ENCODE measurements at regions not wholly inside any gene's neighbourhood (a gene's known extent, or its start where the extent isn't known, plus 50 kb on each side); places are given as distances from the start of the nearest gene placed in this dataset.
"Not testable (repeated sequence)": the region's sequence is repeated elsewhere in the genome, so short reads cannot be mapped to it uniquely, and the experiment has no call there.

DNA sequence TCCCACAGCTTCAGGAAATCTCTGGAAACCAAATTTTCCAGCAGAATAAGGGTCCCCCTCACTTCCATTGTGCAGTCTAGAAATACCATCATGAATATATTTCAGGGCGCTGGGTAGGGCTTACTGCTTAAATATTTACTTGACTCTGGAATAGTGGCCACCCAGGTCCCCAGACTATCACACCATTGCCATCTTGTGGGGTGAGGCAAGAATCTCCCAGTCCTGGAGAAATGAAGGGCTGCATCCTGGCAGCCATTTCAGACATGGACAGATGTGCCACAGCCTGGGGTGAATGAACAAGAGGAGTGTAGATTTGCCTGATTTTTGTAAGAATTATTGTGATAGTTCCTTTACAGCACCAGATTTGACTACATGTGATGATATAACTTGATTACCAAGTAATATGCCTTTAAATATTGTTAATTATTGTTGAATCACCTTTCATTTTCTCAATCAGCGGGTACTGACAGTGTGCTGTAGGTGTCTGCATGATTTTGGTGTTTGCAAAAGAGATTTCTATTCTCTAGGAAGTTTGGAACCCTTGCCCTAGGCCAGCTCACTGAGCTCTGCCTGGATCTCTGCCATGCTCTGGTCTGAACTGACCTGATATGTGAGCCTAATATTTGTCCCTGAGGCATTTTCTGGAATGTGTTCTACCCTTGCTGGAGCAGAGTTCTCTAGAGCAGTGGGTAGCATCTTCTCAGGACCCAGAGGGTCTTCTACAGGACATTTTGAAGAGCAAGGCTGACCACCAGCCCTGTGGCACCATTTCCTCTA, 183.4 kb downstream of the KIT start:
- H3K36me3 Mint-ChIP-seq: no peaks in the 10 kb centered on the region
- H3K27me3 Mint-ChIP-seq: no peaks in the 10 kb centered on the region
- H3K4me3 Mint-ChIP-seq: no peak overlapping the region
- ATAC-seq (ENCODE audit: low read depth): no peak
- no peak overlapping the region for H3K27ac Mint-ChIP-seq
- H3K9me3 Mint-ChIP-seq: no peaks in the 10 kb centered on the region
- no peaks in the 10 kb centered on the region for H3K4me1 Mint-ChIP-seq
- DNase-seq (ENCODE audit: low spot score in 2 of 2): no peak

DNA sequence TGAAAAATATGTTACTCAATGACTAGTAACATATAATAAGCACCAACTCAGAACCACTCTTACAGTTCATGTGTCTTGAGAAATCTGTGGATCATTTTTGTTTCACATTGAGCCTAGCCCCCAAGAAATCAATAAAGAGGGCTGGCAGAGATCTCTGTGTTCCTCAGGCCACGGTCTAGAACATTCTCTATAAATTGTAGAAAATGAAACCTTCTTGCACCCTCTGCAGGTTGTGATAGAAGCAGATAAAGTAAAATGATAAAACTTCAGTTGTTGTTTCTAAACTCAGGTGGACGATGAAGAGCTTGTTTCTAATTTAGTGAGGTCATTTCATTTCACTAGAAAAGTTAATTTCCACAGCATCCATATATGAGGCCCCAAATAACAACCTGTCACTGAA, 182.7 kb downstream of the KIT start:
- ATAC-seq (ENCODE audit: low read depth): no peak
- H3K27ac Mint-ChIP-seq: no peak overlapping the region
- peaks cover 1% of the 10 kb centered on the region for H3K9me3 Mint-ChIP-seq
- no peak overlapping the region for H3K4me3 Mint-ChIP-seq
- DNase-seq (ENCODE audit: low spot score in 2 of 2): no peak
- no peaks in the 10 kb centered on the region for H3K36me3 Mint-ChIP-seq
- no peaks in the 10 kb centered on the region for H3K4me1 Mint-ChIP-seq
- no peaks in the 10 kb centered on the region for H3K27me3 Mint-ChIP-seq

DNA sequence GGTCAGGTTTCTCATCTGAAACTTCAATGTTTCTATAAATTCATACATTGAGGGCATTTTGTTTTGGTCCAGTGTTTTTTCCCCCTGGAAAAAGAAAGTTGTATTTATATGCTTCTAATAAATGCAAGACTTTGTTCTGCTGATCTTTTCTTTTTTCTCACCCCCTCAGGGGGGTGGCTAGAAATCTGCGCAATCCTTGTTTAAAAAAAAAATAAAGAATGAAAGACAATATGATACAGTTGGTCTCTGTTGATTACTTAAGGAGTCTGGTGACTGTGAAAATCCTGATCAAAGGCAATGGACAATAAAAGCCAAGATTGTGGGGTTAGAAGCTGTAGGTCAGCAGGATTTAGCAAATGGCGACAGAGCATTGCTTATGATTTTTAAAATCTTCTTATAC, 180.5 kb downstream of the KIT start:
- no peak for DNase-seq (ENCODE audit: low spot score in 2 of 2)
- H3K36me3 Mint-ChIP-seq: no peaks in the 10 kb centered on the region

DNA sequence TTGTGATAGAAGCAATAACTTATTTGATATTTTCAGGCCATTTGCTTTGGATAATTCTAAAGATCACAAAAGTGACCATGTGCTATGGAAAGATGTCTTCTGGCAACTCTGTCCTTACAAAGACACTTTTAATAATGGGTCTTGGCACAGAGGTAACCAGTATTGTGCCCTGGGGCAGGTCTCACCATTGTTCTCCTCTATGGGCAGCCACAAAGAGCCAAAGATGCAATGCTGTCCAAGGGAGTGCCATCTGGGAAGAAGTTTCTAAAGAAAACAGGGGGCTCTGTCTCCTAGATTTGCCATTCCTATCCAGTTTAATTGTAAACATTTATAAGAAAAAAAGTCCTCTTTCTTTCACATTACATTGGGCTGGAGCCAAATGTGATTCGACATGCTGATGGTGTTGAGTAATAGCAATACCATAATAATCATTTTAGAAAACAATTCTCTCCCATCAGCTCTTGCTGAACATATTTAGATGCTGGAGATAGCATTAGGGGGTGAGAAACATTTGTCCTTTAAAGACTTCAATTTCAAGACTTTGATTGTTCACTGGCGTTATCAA, 179.9 kb downstream of the KIT start:
- Mint-ChIP-seq H3K27ac (no peak overlapping the region), H3K27me3 (no peaks in the 10 kb centered on the region), H3K4me3 (no peak overlapping the region), H3K9me3 (peaks cover 1% of the 10 kb centered on the region), H3K36me3 (no peaks in the 10 kb centered on the region), H3K4me1 (no peaks in the 10 kb centered on the region)
- DNase-seq (ENCODE audit: low spot score in 2 of 2): no peak
- no peak for ATAC-seq (ENCODE audit: low read depth)

More for the DNA sequence above, 180.5 kb downstream of the KIT start:
- H3K27me3 Mint-ChIP-seq: no peaks in the 10 kb centered on the region
- no peak overlapping the region for H3K27ac Mint-ChIP-seq
- H3K9me3 Mint-ChIP-seq: peaks cover 1% of the 10 kb centered on the region
- H3K4me1 Mint-ChIP-seq: no peaks in the 10 kb centered on the region
- ATAC-seq (ENCODE audit: low read depth): no peak
- no peak overlapping the region for H3K4me3 Mint-ChIP-seq

DNA sequence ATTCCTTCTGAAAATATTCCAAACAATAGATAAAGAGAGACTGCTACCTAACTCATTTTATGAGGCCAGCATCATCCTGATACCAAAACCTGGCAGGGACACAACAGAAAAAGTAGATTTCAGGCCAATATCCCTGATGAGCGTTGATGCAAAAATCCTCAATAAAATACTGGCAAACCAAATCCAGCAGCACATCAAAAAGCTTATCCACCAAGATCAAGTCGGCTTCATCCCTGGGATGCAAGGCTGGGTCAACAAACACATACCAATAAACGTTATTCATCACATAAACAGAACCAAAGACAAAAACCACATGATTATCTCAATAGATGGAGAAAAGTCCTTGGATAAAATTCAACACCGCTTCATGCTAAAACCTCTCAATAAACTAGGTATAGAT, 170.6 kb downstream of the KIT start:
- not testable (repeated sequence) for ATAC-seq (ENCODE audit: low read depth); H3K9me3 Mint-ChIP-seq; H3K4me1 Mint-ChIP-seq

DNA sequence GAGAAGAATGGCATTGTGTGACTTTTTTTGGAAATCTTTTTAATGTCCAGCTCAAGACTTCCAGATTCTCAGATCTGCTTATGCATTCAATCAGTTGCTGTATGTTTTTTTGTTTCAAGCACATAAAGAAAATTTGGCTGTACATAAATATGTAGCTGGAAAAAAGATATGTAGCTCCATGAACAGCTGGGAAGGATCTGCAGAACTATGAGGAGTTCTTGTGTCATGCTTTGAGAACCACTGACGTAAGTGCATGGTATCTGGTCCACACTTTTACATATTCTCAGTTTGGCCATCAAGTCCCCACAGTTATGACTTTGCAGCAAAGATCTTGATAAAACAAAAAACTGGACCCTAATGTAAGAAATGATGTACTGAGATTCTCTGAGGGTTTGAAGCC, 165.9 kb downstream of the KIT start:
- Mint-ChIP-seq H3K36me3 (no peaks in the 10 kb centered on the region), H3K4me3 (no peak overlapping the region), H3K4me1 (no peaks in the 10 kb centered on the region), H3K27me3 (no peaks in the 10 kb centered on the region), H3K27ac (no peak overlapping the region), H3K9me3 (peaks cover 6% of the 10 kb centered on the region)
- ATAC-seq (ENCODE audit: low read depth) (no peak), DNase-seq (ENCODE audit: low spot score in 2 of 2) (no peak)

More for the DNA sequence above, 170.6 kb downstream of the KIT start:
- not testable (repeated sequence) for H3K27me3 Mint-ChIP-seq; H3K27ac Mint-ChIP-seq; H3K4me3 Mint-ChIP-seq; H3K36me3 Mint-ChIP-seq; DNase-seq (ENCODE audit: low spot score in 2 of 2)

DNA sequence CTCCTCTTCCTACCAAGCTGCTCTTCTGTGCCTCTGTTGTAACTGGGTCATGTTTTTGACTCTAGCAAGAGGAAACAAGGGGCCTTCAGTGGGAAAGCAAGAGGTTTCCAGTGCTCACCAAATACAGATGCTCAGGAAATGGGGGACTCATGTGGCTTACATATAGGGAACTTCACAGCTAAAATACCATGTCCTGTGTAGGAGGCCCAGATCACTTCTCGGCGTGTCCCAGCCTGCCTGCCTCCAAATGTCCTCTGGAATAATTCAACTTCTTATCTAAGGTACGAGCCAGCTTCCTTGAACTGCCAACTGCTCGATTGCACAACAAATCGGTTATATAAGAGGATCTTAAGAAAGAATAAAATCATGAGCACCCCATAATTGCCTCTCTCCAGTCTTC, 161.3 kb downstream of the KIT start:
- DNase-seq (ENCODE audit: low spot score in 2 of 2): no peak

DNA sequence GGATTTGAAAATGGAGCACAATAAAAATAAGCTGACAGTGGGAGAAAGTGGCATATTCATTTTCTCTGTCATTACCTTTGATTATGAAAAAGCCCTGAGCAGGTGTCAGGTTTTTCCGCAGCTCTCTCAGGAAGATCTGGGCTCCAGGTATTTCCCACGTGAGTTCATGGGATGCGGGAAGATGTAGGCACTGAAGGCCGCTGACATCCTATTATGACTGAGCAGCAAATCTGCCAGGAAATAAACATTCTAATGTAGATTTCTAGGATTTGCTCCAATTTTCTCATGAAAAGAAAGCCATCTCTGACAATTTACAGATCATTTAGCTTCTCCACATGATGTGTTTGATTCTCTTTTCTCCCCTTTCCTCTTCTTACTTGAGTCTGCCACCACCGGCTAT, 160.7 kb downstream of the KIT start:
- no peak overlapping the region for H3K27ac Mint-ChIP-seq
- H3K27me3 Mint-ChIP-seq: no peaks in the 10 kb centered on the region
- ATAC-seq (ENCODE audit: low read depth) (no peak), DNase-seq (ENCODE audit: low spot score in 2 of 2) (no peak)
- no peaks in the 10 kb centered on the region for H3K36me3 Mint-ChIP-seq
- H3K9me3 Mint-ChIP-seq: peaks cover 5% of the 10 kb centered on the region
- H3K4me1 Mint-ChIP-seq: no peaks in the 10 kb centered on the region
- no peak overlapping the region for H3K4me3 Mint-ChIP-seq

More for the DNA sequence above, 161.3 kb downstream of the KIT start:
- Mint-ChIP-seq H3K9me3 (peaks cover 5% of the 10 kb centered on the region), H3K36me3 (no peaks in the 10 kb centered on the region), H3K4me1 (no peaks in the 10 kb centered on the region), H3K27me3 (no peaks in the 10 kb centered on the region), H3K4me3 (no peak overlapping the region), H3K27ac (no peak overlapping the region)
- ATAC-seq (ENCODE audit: low read depth): no peak

DNA sequence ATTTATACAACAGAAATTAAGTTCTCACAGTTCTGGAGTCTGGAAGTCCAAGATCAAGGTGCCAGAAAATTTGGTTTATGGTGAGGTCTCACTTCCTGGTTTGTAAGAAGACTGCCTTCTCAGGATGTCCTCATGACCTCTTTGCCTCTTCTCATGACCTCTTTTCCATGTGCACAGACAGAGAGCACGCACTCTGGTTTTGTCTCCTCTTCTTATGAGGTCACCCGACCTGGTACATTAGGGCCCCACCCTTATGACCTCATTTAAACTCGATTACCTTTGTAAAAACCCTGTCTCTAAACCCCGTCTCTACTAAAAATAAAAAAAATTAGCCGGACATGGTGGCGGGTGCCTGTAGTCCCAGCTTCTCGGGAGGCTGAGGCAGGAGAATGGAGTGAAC, 155.9 kb downstream of the KIT start:
- no peak for DNase-seq (ENCODE audit: low spot score in 2 of 2)
- H3K27ac Mint-ChIP-seq: no peak overlapping the region
- no peaks in the 10 kb centered on the region for H3K4me1 Mint-ChIP-seq
- no peak for ATAC-seq (ENCODE audit: low read depth)
- H3K36me3 Mint-ChIP-seq: no peaks in the 10 kb centered on the region
- H3K4me3 Mint-ChIP-seq: no peak overlapping the region
- H3K9me3 Mint-ChIP-seq: peaks cover 3% of the 10 kb centered on the region
- no peaks in the 10 kb centered on the region for H3K27me3 Mint-ChIP-seq

DNA sequence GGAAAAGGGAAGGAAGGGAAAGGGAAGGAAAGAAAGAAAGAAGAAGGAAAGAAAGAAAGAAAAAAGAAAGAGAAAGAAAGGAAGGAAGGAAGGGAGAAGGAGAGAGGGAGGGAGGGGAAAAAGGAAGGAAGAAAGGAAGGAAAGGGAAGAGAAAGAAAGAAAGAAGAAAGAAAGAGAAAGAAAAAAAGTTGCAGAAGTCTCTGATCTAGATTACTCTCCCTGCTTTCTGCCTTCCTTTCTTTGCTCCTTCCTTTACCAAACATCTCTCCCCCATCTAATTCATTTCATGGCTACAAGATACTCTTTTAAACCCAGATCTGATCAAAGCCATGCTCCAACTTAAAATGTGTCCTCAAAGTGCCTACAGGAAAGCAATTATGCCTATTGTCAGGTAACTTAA, 148.6 kb downstream of the KIT start:
- ATAC-seq (ENCODE audit: low read depth) (no peak), DNase-seq (ENCODE audit: low spot score in 2 of 2) (no peak)
- Mint-ChIP-seq H3K9me3 (peaks cover 8% of the 10 kb centered on the region), H3K27ac (no peak overlapping the region), H3K36me3 (peaks cover 2% of the 10 kb centered on the region), H3K4me1 (peaks cover 2% of the 10 kb centered on the region), H3K27me3 (peaks cover 7% of the 10 kb centered on the region), H3K4me3 (no peak overlapping the region)

DNA sequence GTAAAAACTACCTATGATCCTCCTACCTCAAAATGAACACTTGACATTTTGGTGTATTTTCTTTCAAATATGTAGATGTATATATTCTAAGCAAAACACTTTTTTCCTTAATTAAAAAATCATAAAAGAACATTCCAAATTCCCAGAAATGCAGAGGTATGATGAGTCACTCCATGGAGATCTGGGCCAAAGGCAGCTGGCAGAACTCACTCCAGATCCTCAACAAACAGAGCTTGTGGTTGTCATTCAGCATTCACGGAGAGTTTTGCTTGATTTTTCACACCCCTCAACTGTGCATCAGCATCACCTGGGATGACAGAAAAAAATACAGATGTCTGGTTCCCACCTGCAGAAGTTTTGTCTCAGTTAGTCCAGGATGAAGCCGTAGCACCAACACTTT, 144.6 kb downstream of the KIT start:
- no peak overlapping the region for H3K27ac Mint-ChIP-seq
- H3K36me3 Mint-ChIP-seq: peaks cover 2% of the 10 kb centered on the region
- no peak overlapping the region for H3K4me3 Mint-ChIP-seq
- H3K9me3 Mint-ChIP-seq: peaks cover 5% of the 10 kb centered on the region
- DNase-seq (ENCODE audit: low spot score in 2 of 2) (no peak), ATAC-seq (ENCODE audit: low read depth) (no peak)
- H3K4me1 Mint-ChIP-seq: peaks cover 2% of the 10 kb centered on the region
- peaks cover 6% of the 10 kb centered on the region for H3K27me3 Mint-ChIP-seq

DNA sequence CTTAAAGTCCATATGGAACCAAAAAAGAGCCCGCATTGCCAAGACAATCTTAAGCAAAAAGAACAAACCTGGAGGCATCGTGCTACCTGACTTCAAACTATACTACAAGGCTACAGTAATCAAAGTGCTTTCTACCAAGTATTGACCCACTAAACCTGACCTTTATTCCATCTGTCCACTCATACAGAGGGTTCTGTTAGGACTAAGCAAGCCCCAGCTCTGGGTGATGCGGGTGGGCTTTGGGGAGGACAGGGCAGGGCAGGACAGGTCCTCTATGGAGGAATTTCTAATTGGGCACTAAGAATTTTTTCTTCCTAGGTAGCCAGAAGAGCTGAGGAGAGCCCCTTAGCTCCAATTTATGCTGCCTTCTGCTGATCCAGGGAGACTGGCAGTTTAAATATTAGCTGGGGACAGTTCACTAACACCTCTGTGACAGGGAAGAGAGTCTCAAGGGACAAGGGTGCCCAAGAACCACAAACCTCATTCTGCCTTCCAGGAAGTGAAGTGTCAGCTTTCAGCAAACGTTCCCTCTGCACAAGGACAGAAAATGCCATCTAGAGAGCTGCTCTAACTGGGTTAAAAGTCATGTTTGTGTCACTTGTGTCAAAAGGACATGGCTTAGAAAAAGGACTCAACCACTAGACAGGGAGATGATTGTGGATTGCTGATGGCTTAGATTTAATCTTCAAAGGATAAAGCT, 143.2 kb downstream of the KIT start:
- Mint-ChIP-seq H3K27me3 (peaks cover 6% of the 10 kb centered on the region), H3K4me3 (no peak overlapping the region), H3K9me3 (peaks cover 4% of the 10 kb centered on the region), H3K4me1 (peaks cover 2% of the 10 kb centered on the region), H3K36me3 (peaks cover 2% of the 10 kb centered on the region), H3K27ac (no peak overlapping the region)
- ATAC-seq (ENCODE audit: low read depth) (no peak), DNase-seq (ENCODE audit: low spot score in 2 of 2) (no peak)

DNA sequence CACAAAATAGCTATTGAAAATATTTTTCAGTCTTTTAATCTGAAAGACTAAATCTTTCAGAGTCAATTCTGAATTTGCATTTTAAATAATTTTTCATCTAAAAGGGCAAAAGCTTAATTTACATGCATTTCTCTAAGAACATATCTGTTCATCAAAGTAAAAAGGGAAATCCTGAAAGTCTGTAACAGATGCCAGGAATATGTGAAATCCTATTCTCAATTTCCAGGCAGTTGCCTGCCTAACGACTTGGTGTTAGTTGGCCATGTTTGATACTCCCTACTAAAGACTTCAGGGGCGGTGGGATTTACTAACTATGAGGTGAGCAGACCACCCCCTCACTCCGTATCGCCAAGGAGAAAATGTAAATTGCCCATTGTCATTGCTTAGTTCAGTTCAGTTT, 136.8 kb downstream of the KIT start:
- ATAC-seq (ENCODE audit: low read depth): no peak
- H3K27me3 Mint-ChIP-seq: peaks cover 3% of the 10 kb centered on the region
- no peaks in the 10 kb centered on the region for H3K4me1 Mint-ChIP-seq
- no peak overlapping the region for H3K27ac Mint-ChIP-seq
- H3K4me3 Mint-ChIP-seq: no peak overlapping the region
- DNase-seq (ENCODE audit: low spot score in 2 of 2): no peak
- H3K36me3 Mint-ChIP-seq: no peaks in the 10 kb centered on the region
- H3K9me3 Mint-ChIP-seq: no peaks in the 10 kb centered on the region

DNA sequence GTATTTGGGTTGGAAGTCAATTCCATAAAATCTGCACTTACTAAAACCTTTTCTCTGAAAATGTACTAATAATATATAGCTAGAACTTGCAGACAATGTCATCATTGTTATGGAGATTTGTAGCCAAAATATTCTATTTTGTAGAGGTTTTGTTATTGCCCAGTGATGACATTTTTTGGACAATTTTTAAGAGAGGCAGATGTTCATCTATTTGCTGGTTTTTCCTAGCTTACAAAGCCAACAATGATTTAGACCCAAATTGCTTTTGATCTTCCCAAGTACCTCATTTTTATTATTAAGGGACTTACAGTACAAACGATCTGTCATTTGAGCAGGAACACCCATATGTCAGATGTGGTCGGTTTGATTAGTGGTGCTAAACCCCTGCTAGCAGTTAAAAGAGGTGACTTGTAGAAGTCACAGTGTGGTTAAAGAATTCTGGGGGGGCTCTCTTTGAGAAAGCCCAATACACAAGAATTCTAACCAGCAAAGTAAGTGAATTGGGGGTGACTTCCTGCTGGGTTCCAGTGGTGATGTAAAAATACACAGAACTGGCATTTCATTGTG, 136.2 kb downstream of the KIT start:
- Mint-ChIP-seq H3K36me3 (no peaks in the 10 kb centered on the region), H3K27ac (no peak overlapping the region), H3K4me1 (no peaks in the 10 kb centered on the region), H3K27me3 (peaks cover 4% of the 10 kb centered on the region), H3K4me3 (no peak overlapping the region), H3K9me3 (no peaks in the 10 kb centered on the region)
- DNase-seq (ENCODE audit: low spot score in 2 of 2): no peak
- ATAC-seq (ENCODE audit: low read depth): no peak

Data from memory B cell (primary cell).